ENCODE measurements at regions not wholly inside any gene's neighbourhood (a gene's known extent, or its start where the extent isn't known, plus 50 kb on each side); places are given as distances from the start of the nearest gene placed in this dataset.

DNA sequence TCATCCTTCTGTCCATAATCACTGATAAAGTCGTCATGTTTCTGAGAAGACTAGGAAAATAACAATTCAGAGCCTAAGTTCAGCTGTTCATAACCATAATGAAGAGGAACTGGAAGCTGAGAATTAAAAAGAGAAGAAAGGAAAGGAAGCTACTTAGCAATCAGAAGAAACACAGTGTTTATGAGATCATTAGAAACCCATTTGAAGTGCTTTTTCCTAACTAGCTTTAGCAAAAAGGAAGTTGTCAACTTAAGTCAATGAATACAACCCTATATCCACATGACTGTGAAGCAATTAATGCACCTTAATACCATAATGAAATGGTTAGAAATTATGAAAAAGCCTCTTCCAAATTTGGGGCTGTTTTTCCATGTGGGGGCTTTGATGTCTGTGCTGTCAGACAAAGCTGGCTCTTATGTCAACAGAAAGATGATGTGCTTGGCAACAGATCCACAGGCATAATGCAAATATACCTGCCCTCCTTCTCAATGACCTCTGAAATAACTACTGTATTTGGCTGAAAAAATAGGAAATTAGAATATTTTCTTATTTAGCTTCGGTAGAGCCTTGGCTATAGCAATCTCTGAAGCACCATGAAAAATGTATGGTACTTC lies 463.5 kb downstream of the RASEF start:
- TF ChIP-seq YY1 (IDR thresholded peaks at IDR 0.05; ENCODE audit: insufficient read depth, insufficient read length) (no peak), ZNF274 (IDR thresholded peaks at IDR 0.05; ENCODE audit: low read depth, low read length) (no peak)
